H1 (cell line): ENCODE measurements at regions not wholly inside any gene's neighbourhood (a gene's known extent, or its start where the extent isn't known, plus 50 kb on each side); places are given as distances from the start of the nearest gene placed in this dataset.

Experiments used
- CTCF ChIA-PET: fragments of 300-600 bp; sonication (Branson Sonifier 250); formaldehyde crosslinking; loops from one replicate; lab custom pipeline; 2021; ENCODE audit not compliant: partially characterized antibody; lab: Charles Lee
- POLR2A ChIA-PET: fragments of 300-600 bp; sonication (Branson Sonifier 250); formaldehyde crosslinking; loops from one replicate; lab custom pipeline; 2021; ENCODE audit warnings: inconsistent platforms; ENCODE audit not compliant: partially characterized antibody; lab: Charles Lee
- DNase-seq, 2 experiments: peaks; one replicate each; pipeline versions ENCODE4 v3.0.0 to v3.0.0-alpha.2; 2010 to 2022; ENCODE audit warnings: low spot score in 2 of 2, low read depth in 1 of 2, mixed read lengths in 1 of 2
- FAIRE-seq: peaks from 2 replicates; lab custom pipeline; 2011; peaks lifted over from hg19 to GRCh38; lab: Jason Lieb, UNC
- H2AFZ ChIP-seq: 2 replicates; pipeline ENCODE4 v1.8.1; 2012; ENCODE audit warnings: low read length, inconsistent platforms
- H2AK5ac ChIP-seq: 2 replicates; pipeline ENCODE4 v1.6.1; 2013; ENCODE audit warnings: low read depth, low read length
- H2BK120ac ChIP-seq: replicated peaks from 2 replicates; pipeline ENCODE3; 2013; ENCODE audit warnings: low read depth, low read length, inconsistent platforms
- H2BK12ac ChIP-seq: 2 replicates; pipeline ENCODE4 v1.6.1; 2013; ENCODE audit warnings: low read depth, low read length
- H2BK15ac ChIP-seq: 2 replicates; pipeline ENCODE4 v1.6.1; 2013; ENCODE audit warnings: low read length
- H2BK20ac ChIP-seq: 2 replicates; pipeline ENCODE4 v1.6.1; 2013; ENCODE audit warnings: low read length
- H2BK5ac ChIP-seq: 2 replicates; pipeline ENCODE4 v1.6.1; 2013; ENCODE audit warnings: low read depth, low read length
- H3K14ac ChIP-seq: 2 replicates; pipeline ENCODE4 v1.6.1; 2013; ENCODE audit warnings: inconsistent platforms; ENCODE audit not compliant: insufficient read length
- H3K18ac ChIP-seq: 2 replicates; pipeline ENCODE4 v1.6.1; 2013; ENCODE audit warnings: low read length; ENCODE audit errors: extremely low read depth
- H3K23ac ChIP-seq: 2 replicates; pipeline ENCODE4 v1.6.1; 2013; ENCODE audit warnings: inconsistent platforms; ENCODE audit not compliant: insufficient read length
- H3K23me2 ChIP-seq: 2 replicates; pipeline ENCODE4 v1.6.1; 2013; ENCODE audit warnings: low read depth, low read length
- H3K27ac ChIP-seq: 2 replicates; pipeline ENCODE4 v1.6.1; 2011; ENCODE audit warnings: low read depth, low read length, inconsistent platforms
- H3K27me3 ChIP-seq, 4 experiments: replicated peaks in 1 of 4; 1 replicate in 1 of 4; 2 replicates in 3 of 4; pipeline versions ENCODE4 v1.6.1 to v1.8.1; 2011 to 2013; ENCODE audit warnings: low read length in 3 of 4, mild to moderate bottlenecking in 3 of 4, inconsistent platforms in 2 of 4, mixed read lengths in 2 of 4, moderate library complexity in 1 of 4; ENCODE audit not compliant: control insufficient read depth in 3 of 4, insufficient read depth in 3 of 4; ENCODE audit errors: extremely low read depth in 1 of 4
- H3K36me3 ChIP-seq, 4 experiments: 2 replicates each; pipeline versions ENCODE4 v1.6.1 to v1.8.1; 2011 to 2013; ENCODE audit warnings: mild to moderate bottlenecking in 4 of 4, low read length in 3 of 4, moderate library complexity in 2 of 4, control low read depth in 1 of 4, inconsistent platforms in 1 of 4; ENCODE audit not compliant: insufficient read depth in 4 of 4, control insufficient read depth in 2 of 4
- H3K4ac ChIP-seq: replicated peaks from 2 replicates; pipeline ENCODE3; 2013; ENCODE audit warnings: low read length, low read depth, mixed read lengths, inconsistent platforms; ENCODE audit not compliant: insufficient read length
- H3K4me1 ChIP-seq, 4 experiments: replicated peaks in 1 of 4; 1 replicate in 1 of 4; 2 replicates in 3 of 4; pipeline versions ENCODE4 v1.6.1 to v1.8.1; 2011 to 2013; ENCODE audit warnings: low read length in 3 of 4, inconsistent platforms in 2 of 4, mixed read lengths in 1 of 4; ENCODE audit not compliant: insufficient read depth in 4 of 4, control insufficient read depth in 3 of 4
- H3K4me2 ChIP-seq, 2 experiments: 2 replicates each; pipeline versions ENCODE4 v1.6.1 to v1.8.1; 2011 to 2013; ENCODE audit warnings: low read depth in 2 of 2, low read length in 2 of 2, control low read depth in 1 of 2, inconsistent platforms in 1 of 2, mild to moderate bottlenecking in 1 of 2; ENCODE audit not compliant: insufficient read depth in 1 of 2
- H3K4me3 ChIP-seq, 4 experiments: fragments of 200-600, 300-600 bp in 1 of 4; sonication (generic), shearing (Covaris generic), sonication (Bioruptor Twin) in 1 of 4; 2 replicates each; pipeline versions ENCODE4 v1.5.1 to v1.8.1; 2011 to 2016; ENCODE audit warnings: low read length in 4 of 4, low read depth in 3 of 4, control low read depth in 2 of 4, inconsistent platforms in 2 of 4, mild to moderate bottlenecking in 2 of 4, mixed read lengths in 1 of 4, moderate library complexity in 1 of 4; ENCODE audit not compliant: insufficient read depth in 2 of 4; ENCODE audit errors: extremely low read depth in 1 of 4
- H3K56ac ChIP-seq: replicated peaks from 2 replicates; pipeline ENCODE3; 2013; ENCODE audit warnings: low read depth, mild to moderate bottlenecking, mixed read lengths, low read length, inconsistent platforms; ENCODE audit not compliant: insufficient read length
- H3K79me1 ChIP-seq: 2 replicates; pipeline ENCODE4 v1.6.1; 2013; ENCODE audit warnings: low read depth, low read length, control low read depth
- H3K79me2 ChIP-seq, 2 experiments: 2 replicates each; pipeline versions ENCODE4 v1.6.1 to v1.8.1; 2012 to 2013; ENCODE audit warnings: low read length in 2 of 2, mild to moderate bottlenecking in 2 of 2, inconsistent platforms in 1 of 2; ENCODE audit not compliant: insufficient read depth in 2 of 2, control insufficient read depth in 1 of 2
- H3K9ac ChIP-seq, 4 experiments: replicated peaks in 1 of 4; 1 replicate in 1 of 4; 2 replicates in 3 of 4; pipeline versions ENCODE4 v1.6.1 to v1.8.1; 2011 to 2013; ENCODE audit warnings: low read depth in 3 of 4, low read length in 3 of 4, control low read depth in 2 of 4, mild to moderate bottlenecking in 2 of 4, moderate library complexity in 2 of 4, inconsistent platforms in 1 of 4; ENCODE audit errors: extremely low read depth in 1 of 4
- H3K9me3 ChIP-seq, 2 experiments: 2 replicates each; pipeline versions ENCODE4 v1.6.1 to v1.8.1; 2012 to 2013; ENCODE audit warnings: mild to moderate bottlenecking in 2 of 2, moderate library complexity in 2 of 2, control low read depth in 1 of 2, inconsistent platforms in 1 of 2, low read depth in 1 of 2, low read length in 1 of 2, mixed read lengths in 1 of 2; ENCODE audit not compliant: insufficient read depth in 2 of 2
- H4K20me1 ChIP-seq, 2 experiments: replicated peaks in 1 of 2; 2 replicates each; pipeline versions ENCODE3 to v1.8.1; 2011 to 2013; ENCODE audit warnings: inconsistent platforms in 2 of 2, low read length in 2 of 2, mild to moderate bottlenecking in 1 of 2; ENCODE audit not compliant: insufficient read depth in 2 of 2, control insufficient read depth in 1 of 2
- H4K5ac ChIP-seq: 2 replicates; pipeline ENCODE4 v1.6.1; 2013; ENCODE audit warnings: low read length, low read depth, mixed read lengths, inconsistent platforms; ENCODE audit not compliant: insufficient read length
- H4K8ac ChIP-seq: 2 replicates; pipeline ENCODE4 v1.8.0; 2013; ENCODE audit warnings: mild to moderate bottlenecking, moderate library complexity, low read length, inconsistent platforms; ENCODE audit not compliant: insufficient read depth; ENCODE audit errors: extremely low read depth
- H4K91ac ChIP-seq: replicated peaks from 2 replicates; pipeline ENCODE3; 2013; ENCODE audit warnings: low read length, mixed read lengths, inconsistent platforms; ENCODE audit not compliant: insufficient read length
- ASH2L ChIP-seq: fragments of 200-600, 300-600 bp; sonication (generic); IDR thresholded peaks from one replicate; pipeline ENCODE4 v1.7.1; 2017; ENCODE audit warnings: low read length
- ATF2 ChIP-seq: IDR thresholded peaks from 2 replicates; pipeline ENCODE4 v1.6.1; 2012; ENCODE audit warnings: low read length, inconsistent platforms
- CHD2 ChIP-seq: IDR thresholded peaks from 2 replicates; pipeline ENCODE4 v1.6.1; 2012; ENCODE audit warnings: low read length, improper control_type of control experiment
- CTBP2 ChIP-seq: IDR thresholded peaks from 2 replicates; pipeline ENCODE4 v1.7.0; 2011; ENCODE audit warnings: borderline replicate concordance, mild to moderate bottlenecking, moderate library complexity, mixed read lengths, low read length; ENCODE audit not compliant: insufficient read depth, insufficient read length
- FOSL1 ChIP-seq: IDR thresholded peaks from 2 replicates; pipeline ENCODE4 v1.6.1; 2011; ENCODE audit warnings: mild to moderate bottlenecking, low read depth, low read length, moderate library complexity; ENCODE audit not compliant: insufficient read depth
- JUN ChIP-seq: IDR thresholded peaks from 2 replicates; pipeline ENCODE4 v1.6.1; 2011; ENCODE audit warnings: low read depth, mild to moderate bottlenecking, improper control_type of control experiment, low read length
- KDM1A ChIP-seq: fragments of 200-600, 300-600 bp; sonication (generic); IDR thresholded peaks from 2 replicates; pipeline ENCODE4 v1.7.1; 2016; ENCODE audit warnings: mild to moderate bottlenecking, low read length, borderline replicate concordance
- PHF8 ChIP-seq: fragments of 200-600 bp; sonication (generic); conservative IDR thresholded peaks from 2 replicates; pipeline ENCODE4 v1.7.1; 2012; ENCODE audit warnings: low read depth, mild to moderate bottlenecking, inconsistent platforms, low read length, moderate library complexity
- POLR2A ChIP-seq, 2 experiments: IDR thresholded peaks; 1 replicate in 1 of 2; 2 replicates in 1 of 2; pipeline ENCODE4 v1.6.1; 2011; ENCODE audit warnings: low read depth in 2 of 2, low read length in 2 of 2, mild to moderate bottlenecking in 2 of 2; ENCODE audit errors: control extremely low read depth in 1 of 2
- POU5F1 ChIP-seq: IDR thresholded peaks from 2 replicates; pipeline ENCODE4 v1.6.1; 2011; ENCODE audit warnings: low read depth, mild to moderate bottlenecking, low read length, moderate library complexity
- RNF2 ChIP-seq: fragments of 200-900, 300-1000 bp; sonication (generic); IDR thresholded peaks from 2 replicates; pipeline ENCODE4 v1.7.1; 2016; ENCODE audit warnings: borderline replicate concordance, low read depth, mild to moderate bottlenecking, antibody characterized with exemption, low read length; ENCODE audit not compliant: poor library complexity, severe bottlenecking; ENCODE audit errors: missing control alignments
- SAP30 ChIP-seq: fragments of 300-600 bp; sonication (generic); IDR thresholded peaks from 2 replicates; pipeline ENCODE4 v1.7.1; 2012; ENCODE audit warnings: low read length, moderate library complexity, mild to moderate bottlenecking, inconsistent platforms; ENCODE audit not compliant: insufficient read depth, insufficient replicate concordance
- TAF1 ChIP-seq: IDR thresholded peaks from 2 replicates; pipeline ENCODE4 v1.6.1; 2011; ENCODE audit warnings: mild to moderate bottlenecking, low read depth, low read length

- Histone ChIP-seq H2BK120ac (no peak overlapping the region), H3K79me1 (no peaks in the 10 kb centered on the region), H3K79me2 (no peaks in the 10 kb centered on the region), H2BK15ac (no peak overlapping the region), H2AFZ (no peak overlapping the region), H2BK12ac (no peak overlapping the region), H3K27ac (no peak overlapping the region), H3K23ac (no peak overlapping the region), H3K18ac (no peak overlapping the region), H4K8ac (no peak overlapping the region), H3K9ac (no peak overlapping the region), H3K4ac (no peak overlapping the region), H4K91ac (no peak overlapping the region), H2AK5ac (no peak overlapping the region), H3K14ac (no peak overlapping the region), H3K23me2 (no peaks in the 10 kb centered on the region), H2BK5ac (no peak overlapping the region), H3K9me3 (no peaks in the 10 kb centered on the region), H3K4me3 (no peak overlapping the region), H3K4me1 (0 out of 7 replicates have a peak, but pooled peaks cover 0 to under 1% (median 0%) of the 10 kb centered on the region in 4 experiments), H4K20me1 (no peaks in the 10 kb centered on the region), H3K27me3 (no peaks in the 10 kb centered on the region)
- CTCF ChIA-PET = no interaction called here
- POLR2A ChIA-PET = no interaction called here
- DNase-seq (no peak), FAIRE-seq (no peak)
- no peak for TF ChIP-seq ATF2
- TF ChIP-seq KDM1A = no peak
- no peak for TF ChIP-seq FOSL1
- TF ChIP-seq POU5F1 = no peak
- TF ChIP-seq RNF2 = no peak
- no peak for TF ChIP-seq ASH2L
- no peak for TF ChIP-seq TAF1
- no peak for TF ChIP-seq POLR2A (IDR thresholded peaks at IDR 0.05; ENCODE audit: control extremely low read depth in 1 of 2, low read depth in 2 of 2, low read length in 2 of 2)
- no peak for TF ChIP-seq PHF8
- no peak for TF ChIP-seq CHD2
- no peak for TF ChIP-seq SAP30
- no peak for TF ChIP-seq JUN
- TF ChIP-seq CTBP2 = no peak
- TF ChIP-seq, all 59 proteins: peak for 0
- Histone ChIP-seq H4K5ac (no peak overlapping the region), H2BK20ac (no peak overlapping the region), H3K36me3 (no peaks in the 10 kb centered on the region), H3K56ac (no peak overlapping the region), H3K4me2 (no peak overlapping the region)
These were observed 455.0 kb upstream of the FTMT start for GRCh38 chr5:121396716-121397115.
